ENCODE measurements at regions not wholly inside any gene's neighbourhood (a gene's known extent, or its start where the extent isn't known, plus 50 kb on each side); places are given as distances from the start of the nearest gene placed in this dataset.

DNA sequence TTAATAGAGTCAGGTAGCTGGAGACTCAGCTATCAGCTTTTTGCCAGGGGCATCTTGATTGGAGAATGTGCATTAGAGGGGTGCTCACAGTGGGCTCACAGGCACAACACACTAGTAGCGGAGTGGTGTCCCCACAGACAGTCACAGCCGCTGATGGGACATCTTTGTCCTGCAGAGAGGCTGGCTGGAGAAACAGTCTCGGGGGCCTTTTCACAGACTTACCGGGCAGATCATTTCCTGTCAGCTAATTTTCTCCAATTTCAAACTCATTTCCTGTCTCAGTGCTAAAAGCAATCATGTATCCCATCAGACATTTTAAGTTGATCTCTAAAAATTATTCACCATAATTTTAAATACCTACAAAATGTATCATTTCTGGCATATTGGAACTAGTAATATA is 562.6 kb downstream of the DCDC2C start:
- no peak for DNase-seq

DNA sequence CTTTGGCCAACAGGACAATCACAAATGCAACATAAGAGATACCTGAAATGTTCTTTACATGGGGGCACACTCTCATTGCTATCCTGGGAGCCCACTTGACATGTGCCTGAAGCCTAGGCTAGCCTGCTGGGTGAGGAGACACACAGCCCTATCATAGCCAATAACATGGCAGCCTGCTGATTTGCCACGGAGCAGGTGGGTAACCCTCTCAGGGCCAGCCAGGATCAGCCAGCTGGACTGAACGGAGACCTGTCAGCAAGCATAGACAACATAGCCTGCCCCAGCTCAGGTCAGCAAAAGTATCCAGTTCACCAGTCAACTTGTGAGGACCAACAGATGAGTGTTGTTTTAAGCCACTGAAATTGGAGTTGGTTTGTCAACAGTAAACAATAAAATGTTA is 566.5 kb downstream of the DCDC2C start:
- no peak for DNase-seq

DNA sequence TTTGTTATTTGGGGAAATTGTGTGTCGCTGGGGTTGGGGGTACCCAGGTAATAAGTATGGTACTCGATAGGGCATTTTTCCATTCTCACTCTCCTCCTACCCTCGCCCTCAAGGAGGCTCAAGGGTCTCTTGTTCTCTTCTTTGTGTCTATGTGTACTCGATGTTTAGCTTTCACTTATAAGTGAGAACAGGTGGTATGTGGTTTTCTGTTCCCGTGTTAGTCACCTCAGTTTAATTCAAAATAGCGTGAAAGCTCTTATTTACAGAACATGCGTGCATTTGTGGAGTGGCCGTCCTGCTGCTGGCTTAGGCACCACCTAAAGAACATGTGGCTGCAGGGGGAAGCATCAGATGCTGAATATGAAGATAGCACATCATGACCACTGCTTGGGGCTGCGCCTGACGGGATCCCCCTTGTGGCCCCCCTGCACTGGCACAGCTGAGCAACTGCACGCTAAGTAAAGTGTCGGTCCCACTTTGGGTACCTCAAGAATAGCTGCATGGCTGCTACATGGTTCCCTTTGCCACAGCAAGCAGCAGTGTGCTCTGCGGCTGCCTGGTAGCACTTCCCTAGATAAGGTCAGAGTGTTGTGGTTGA is 569.0 kb downstream of the DCDC2C start:
- DNase-seq, result no peak

DNA sequence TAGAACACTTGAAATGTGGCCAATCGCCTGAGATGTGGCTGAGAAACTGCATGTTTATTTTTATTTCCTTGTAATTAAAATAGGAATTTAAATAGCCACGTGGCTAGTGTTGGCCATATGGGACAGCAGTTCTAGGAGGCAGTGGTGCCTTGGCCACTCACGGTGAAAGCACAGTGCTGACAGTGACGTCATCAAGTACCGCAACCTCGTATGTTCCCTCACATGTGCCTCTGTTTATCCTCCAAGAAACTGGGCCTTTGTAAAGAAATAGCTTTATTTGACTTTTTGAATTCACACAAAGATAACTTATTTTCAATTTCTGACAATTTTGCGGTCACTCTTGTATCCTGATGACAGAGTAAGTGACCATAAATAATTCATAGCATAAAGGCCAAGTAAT is 575.0 kb downstream of the DCDC2C start:
- DNase-seq, result no peak

DNA sequence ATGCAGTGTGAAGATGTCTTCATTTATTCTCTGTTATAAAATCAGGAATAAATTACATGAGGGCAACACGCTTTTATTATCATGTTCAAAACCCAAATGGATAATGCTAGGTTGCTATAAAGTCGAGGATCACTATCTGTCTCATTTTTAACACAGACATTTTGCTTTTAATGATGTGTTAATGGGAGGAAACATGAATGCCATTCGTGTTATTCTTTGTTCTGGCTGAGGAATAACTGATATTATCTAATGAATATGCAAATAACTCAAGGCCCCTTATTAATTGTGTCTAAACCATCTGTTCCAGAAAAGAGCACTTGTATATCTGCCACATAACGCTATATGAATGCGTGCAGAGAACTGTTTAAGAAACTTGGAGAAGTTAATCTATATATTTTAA is 576.1 kb downstream of the DCDC2C start:
- DNase-seq, result no peak

DNA sequence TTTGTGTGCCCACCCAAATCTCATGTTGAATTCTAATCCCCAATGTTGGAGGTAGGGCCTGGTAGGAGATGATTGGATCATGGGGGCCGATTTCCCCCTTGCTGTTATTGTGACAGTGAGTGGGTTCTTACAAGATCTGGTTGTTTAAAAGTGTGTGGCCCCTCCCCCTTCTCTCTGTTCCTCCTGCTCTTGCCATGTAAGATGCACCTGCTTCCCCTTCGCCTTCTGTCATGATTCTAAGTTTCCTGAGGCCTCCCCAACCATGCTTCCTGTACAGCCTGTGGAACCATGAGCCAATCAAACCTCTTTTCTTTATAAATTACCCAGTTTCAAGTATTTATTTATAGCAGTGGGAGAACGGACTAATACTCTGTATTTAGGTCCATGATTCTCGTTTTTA is 588.1 kb downstream of the DCDC2C start:
- no peak for DNase-seq

DNA sequence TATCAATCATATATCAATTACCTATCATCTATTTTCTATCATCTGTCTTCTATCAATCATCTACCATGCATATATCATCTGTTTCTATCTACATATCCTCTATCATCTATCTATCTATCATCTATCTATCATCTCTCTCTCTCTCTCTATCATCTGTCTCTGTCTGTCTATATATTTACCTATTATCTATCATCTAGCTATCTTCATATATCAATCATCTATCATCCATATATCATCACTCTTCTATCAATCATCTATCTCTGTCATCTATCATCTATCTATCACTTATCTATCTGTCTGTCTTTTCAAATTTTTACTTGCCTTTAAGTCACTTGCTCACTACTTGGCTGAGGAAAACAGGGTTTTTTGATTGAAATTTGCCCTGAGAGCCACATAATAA is 592.3 kb downstream of the DCDC2C start:
- no peak for DNase-seq

DNA sequence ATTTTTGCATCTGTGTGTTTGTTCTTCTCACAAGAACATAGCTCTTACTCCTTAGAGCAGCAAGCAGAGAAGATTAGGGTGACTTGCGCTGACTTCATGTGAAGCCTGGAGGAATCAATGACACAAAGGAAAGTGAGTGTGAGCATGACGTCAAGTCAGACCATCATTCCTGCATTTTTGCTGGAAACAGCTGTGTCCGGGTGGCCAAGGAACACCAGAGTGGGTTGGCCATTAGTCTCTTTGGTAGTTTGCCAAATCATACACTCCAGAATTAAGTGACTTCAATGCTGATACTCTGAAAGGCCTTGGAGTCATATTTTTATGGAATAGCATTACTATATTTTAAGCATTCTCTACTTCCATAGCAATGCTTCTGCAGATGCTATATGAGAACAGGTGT is 597.2 kb downstream of the DCDC2C start:
- no peak for DNase-seq

DNA sequence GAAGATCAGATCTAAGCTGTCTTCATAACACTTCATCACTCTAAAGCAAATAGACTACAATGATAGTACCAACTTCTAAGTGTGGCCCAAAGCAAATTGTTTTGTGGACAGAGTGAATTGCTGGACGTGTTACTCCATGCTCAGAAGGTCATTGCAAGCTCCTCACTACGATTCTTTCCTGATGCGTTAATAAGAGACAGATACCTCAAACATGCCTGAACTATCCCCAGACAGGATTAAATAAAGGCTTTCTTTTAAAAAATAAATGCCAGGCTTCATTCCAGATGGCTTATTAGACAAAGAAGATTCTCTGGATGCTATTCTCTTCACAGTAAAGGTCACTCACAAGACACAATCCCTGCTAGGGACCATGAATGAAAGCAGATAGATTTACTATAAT is 621.2 kb downstream of the DCDC2C start:
- no peak for DNase-seq

DNA sequence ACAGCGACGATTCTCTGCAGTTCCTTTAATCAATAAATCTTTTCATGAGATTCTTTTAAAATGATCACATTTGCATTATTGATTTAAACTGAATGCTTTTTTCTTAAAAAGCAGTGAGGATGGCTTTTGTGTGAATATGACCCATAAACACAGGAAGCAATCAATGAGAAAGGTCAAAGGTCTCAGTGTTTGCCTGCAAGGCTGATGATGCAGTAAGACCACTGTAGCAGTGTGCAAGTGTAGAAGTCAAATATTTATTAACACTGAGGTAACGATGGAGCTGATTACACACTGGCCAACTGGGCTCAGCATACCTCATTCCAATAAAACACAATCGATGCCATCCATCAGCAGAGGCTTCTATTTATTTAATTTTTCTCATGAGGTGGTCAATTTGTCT is 633.5 kb downstream of the DCDC2C start:
- DNase-seq, result no peak

DNA sequence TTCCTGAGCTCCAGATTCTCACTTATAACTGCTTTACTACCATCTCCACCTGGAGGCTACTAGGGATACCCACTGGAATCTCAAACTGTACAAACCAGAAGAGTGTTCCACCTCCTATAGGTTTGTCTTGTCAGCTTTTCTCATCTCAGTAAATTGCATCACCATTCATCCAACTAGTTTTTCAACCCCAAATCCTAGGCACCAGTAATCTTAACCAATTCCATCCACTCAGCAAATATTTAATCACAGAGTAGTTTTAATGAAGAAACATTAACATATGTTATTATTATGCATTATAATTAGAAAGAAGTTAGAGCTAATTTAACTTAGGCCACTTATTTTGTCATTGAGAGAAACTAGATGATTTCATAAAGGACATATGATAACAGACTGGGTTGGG is 635.0 kb downstream of the DCDC2C start:
- DNase-seq, result no peak

DNA sequence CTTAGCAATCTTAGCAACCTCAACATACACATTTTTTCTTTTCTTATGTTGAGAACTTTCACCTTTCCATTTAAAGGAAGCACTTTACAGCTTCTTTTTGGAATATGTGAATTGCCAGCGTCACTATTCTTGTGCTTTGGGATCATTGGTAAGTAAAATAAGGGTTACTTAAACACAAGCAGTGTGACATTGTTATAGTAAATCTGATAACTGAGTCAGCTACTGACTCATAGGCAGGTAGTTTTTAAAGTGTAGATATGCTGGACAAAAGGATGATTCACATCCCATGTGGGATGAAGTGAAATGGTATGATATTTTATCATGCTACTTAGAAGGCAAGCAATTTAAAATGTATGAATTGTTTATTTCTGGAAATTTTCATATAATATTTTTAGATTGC is 637.2 kb downstream of the DCDC2C start:
- DNase-seq, result no peak

DNA sequence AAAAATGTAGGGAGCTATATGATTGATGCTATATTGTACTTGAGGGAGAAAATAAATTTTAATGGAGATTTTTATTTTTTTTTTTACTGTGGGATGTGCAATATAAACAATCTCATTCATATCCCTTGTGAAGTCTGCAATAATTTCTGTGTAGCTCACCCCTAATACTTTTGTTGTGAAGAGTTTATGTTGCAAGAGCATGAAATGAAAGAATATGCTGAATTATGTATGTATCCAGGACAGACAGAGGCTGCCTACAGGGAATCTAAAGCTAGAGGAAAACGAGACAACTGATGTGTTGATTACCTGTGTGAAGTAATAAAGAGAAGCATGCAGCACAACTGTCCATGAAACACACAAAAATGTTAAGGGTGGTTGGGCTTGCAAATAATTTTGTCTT is 643.3 kb downstream of the DCDC2C start:
- no peak for DNase-seq

DNA sequence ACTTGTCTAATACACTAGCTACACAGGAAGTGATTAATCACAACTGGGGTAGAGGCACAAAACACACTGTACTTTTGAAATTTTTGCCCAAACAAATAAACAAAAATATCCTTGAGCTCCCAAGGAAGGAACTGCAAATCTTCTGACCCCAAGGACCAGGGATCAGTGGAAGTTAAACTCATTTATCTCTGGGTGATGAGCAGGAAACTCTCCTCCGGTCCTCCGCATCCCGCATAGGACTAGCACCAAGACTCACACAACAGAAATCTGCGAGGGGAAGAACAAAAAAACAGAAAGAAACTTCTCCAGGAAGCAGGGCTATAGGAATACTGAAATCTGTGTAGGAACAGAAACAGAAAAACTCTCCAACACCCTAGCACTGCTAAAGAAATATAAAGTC is 650.3 kb downstream of the DCDC2C start:
- no peak for DNase-seq

DNA sequence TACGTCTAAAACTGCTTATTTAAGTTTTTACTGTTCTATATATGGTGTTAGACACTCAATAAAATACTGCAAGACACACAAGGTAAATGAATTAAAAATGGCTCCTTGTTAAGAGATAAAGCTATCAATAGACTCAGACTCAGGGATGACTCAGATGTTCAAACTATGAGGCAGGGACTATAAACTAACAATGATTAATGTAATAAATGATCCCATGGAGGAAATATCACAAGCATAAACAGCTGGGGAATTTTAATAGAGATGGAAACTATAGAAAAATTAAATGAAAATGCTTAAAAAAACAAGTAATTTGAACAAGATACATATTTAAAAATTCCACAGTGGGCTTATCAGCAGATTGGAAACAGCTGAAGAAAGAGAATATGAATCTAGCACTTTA is 650.8 kb downstream of the DCDC2C start:
- DNase-seq, result no peak

DNA sequence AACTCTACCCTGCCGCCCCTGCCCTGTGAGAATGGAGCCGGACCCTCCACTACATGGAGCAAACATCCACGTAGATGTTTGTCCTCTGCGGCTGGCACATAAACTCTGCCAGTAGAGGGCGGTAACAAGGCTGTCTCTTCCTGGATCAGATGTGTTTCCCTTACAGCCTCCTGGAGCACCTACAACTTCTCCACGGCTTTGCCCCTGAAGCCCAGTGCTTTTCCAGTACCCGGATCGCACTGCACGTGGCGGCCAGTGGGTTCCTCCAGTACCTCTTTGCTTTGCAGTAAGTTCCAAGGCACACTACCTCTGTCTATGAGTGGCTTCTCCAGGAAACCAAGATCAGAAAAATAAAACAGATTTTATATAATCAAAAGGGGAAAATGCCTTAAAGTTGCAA is 651.3 kb downstream of the DCDC2C start:
- DNase-seq, result no peak

DNA sequence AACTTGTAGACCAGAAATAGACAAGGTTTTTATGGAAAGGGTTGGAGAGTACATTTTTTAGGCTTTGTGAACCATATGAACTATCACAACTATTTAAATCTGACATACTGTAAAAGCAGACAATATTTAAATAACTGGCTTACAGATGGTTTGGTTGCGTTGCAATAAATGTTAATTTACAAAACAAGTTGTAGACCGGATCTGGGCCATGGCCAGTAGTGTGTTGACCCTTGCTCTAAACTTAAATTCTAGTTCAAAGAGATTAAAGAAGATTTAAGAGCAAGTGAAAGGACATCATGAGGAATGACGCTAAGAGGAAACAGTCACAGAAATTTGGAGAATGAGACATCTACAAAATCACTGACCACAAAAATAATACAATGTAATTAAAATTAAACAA is 652.7 kb downstream of the DCDC2C start:
- DNase-seq, result no peak

DNA sequence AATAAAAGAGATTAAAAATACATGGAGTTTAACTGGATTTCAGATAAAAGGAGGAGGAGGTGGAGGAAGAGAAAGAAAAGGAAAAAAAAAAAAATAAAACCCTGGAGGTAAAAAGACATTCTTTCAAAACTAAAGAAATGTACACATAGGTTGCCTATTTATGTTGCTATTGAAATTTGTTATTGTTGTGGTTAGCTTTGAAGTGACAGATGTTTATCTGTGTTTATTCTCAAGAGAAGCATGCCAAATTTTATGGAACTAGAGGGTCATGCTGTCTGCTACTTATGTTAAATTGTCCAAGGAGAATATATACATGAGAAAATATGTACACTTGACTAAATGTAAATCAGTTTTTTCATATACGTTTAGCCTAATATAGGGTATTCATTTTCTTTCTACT is 653.2 kb downstream of the DCDC2C start:
- DNase-seq, result no peak

DNA sequence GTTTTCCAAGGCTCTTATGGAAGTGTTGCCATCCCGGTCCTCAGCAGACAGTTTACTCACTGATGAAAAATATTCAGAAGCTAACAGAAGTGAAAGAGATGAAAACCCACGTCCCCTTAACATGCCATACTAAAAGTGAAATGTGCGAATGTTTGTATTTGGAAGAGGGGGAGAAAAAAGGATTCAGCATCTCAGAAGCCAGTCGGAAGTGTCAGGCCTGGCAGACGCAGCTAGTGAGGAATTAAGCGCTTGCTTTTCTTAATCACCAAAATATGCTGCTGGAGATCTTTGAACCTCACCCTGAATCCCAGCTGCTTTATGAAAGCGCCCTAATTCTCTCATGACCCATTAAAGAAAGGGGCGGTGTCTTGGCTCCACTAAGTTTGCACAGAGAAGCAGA is 653.7 kb downstream of the DCDC2C start:
- DNase-seq, result no peak

DNA sequence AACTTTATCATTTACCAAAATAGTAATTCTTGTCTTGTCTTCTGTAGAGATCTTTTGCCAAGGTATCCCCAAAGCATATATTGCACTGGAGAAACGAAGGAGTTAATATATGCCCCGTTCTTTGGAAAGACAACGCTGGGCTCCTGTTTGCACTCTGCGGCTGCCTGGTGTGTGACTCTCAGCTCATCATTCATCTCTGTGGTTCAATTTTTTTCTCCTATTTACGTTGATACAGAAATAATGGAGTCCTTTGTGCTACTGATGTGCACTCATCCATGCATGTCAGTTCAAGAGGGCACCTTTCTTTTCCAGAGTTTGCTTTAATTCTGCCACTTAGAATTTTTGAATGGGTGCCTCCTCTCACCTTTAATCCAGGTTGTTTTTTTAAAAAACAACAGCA is 655.5 kb downstream of the DCDC2C start:
- no peak for DNase-seq

DNA sequence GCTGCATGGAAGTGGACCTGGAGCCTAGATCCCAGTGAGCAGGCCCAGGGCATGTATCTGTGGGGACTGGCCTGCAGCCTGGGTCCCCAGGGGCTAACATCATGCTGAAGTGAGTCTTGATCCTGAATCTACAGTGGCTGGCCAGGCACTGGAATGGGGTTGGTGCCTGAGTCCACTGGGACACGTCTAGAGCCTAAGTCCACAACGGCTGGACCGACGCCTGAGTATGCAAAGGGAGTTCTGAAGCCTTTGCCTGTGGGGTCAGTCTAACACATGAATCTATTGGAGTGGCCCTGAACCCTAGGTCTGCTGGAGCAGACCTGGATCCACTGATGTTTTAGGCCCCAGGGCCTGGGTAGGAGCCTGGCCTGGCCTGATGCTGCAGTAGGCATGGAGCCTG is 665.5 kb downstream of the DCDC2C start:
- no peak for DNase-seq

DNA sequence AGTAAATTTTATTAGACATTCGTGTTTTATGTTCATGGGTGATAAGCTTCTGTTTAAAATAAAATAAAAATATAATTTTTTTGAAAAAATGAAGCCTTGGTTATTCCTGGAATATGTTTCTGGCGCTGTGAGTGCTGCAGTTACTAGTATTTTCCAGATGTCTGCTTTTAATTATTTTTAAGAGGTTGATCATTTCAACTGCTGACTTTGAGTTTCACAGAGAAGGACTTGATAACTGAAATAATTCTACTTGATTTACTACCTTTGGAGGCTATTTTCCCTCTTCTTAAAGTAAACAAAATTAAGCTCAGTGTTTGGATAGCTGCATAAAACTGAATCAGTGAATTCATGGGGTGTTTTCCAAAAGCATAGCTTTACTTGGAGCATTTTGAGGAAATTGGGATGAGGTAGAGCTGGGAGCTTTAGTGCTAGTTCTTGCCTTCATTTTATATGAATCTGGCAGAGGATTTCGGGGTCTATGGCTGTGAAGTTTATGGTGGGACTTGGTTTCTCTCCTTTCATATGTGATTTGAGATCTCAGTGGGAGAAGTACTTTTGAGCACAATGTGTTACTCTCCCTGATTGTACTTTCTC is 666.5 kb downstream of the DCDC2C start:
- no peak for DNase-seq

DNA sequence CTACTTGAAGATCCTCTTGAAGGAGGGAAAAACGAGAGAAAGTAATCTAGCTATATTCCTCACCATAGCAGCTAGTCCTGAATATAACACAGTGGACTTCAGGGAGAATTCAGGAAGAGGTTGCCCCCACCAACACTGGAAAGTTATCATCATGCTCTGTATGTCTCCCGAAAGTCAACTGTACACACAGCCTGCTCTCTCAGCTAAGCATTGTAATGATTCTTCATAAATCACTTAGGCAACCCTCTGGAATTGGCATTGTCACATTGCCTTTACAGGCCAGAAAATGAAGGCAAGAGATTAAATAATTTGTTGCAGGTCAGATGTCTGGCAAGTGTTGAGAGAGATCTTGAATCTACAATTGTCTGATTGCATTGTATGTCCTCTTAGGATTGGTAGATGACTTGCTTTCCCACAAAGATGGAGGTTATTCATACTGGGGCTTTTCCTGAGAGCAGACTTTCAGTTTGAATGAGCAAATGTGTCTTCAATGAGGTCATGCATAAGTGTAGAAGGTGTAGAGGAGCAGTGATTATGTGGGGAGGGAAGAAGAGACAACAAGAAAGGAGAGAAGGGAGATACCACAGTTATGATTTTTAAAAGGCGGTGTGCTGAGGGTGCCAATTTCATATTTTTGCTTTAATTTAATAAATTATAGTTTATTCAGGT is 667.2 kb downstream of the DCDC2C start:
- no peak for DNase-seq

DNA sequence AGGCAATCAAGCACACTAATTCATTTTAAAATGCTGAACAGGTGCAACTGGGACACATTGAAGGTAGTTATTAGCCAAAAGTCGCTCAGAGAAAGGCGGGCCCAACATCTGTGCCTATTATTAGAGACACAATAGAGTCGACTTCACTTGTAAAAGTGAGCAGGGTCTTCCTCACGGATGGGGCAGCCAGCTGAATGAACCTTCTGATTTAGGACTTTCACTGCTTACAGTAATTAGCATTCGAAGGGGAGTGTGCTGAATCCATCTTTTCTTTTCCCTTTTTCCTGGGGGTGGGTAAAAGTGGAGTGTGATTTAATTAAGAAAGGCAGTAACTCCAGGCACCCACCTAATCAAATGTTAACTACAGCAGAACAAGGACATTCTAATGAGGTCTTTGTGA is 677.7 kb downstream of the DCDC2C start:
- DNase-seq, result no peak

DNA sequence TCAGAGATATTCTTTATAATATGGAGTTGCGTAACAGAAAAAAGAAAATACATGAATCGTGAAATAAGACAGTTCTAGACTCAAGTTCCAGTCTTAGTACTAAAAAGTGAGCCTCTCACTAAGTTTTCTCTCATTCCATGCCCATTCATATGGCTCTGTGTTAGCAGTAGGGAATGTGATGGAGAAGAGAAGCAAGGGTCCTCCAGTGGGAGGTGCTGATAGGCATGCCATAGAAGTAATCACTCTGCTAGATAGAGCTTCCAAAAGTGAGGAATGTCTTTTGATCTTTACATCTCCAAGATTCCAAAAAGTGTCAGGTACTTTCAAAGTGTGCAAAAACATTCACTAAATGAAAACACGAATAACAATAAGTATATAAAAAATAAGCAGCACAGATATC is 678.4 kb downstream of the DCDC2C start:
- no peak for DNase-seq

Measured in activated CD4-positive, CD25-positive, alpha-beta regulatory T cell treated with anti-CD3 and anti-CD28 coated beads, Interleukin-2, amount 50 U/mL, for 72 hours (primary cell).